Astrocyte (in vitro differentiated cells and primary cell): ENCODE measurements at regions not wholly inside any gene's neighbourhood (a gene's known extent, or its start where the extent isn't known, plus 50 kb on each side); places are given as distances from the start of the nearest gene placed in this dataset.

Experiments used
- DNase-seq: peaks from one replicate; pipeline ENCODE4 v3.0.0-alpha.2; 2010; ENCODE audit warnings: low read depth
- FAIRE-seq: peaks from 2 replicates; lab custom pipeline; 2011; peaks lifted over from hg19 to GRCh38; lab: Jason Lieb, UNC
- H2AFZ ChIP-seq: 2 replicates; pipeline ENCODE4 v1.6.0; 2012; ENCODE audit warnings: low read depth, low read length, inconsistent platforms
- H3K27ac ChIP-seq: 2 replicates; pipeline ENCODE4 v1.5.1; 2011; ENCODE audit warnings: low read depth, low read length, inconsistent platforms
- H3K27me3 ChIP-seq: 2 replicates; pipeline ENCODE4 v1.6.0; 2011; ENCODE audit warnings: low read length, inconsistent platforms; ENCODE audit not compliant: insufficient read depth
- H3K36me3 ChIP-seq: 2 replicates; pipeline ENCODE4 v1.5.1; 2011; ENCODE audit warnings: low read length, inconsistent platforms; ENCODE audit not compliant: insufficient read depth
- H3K4me1 ChIP-seq: 2 replicates; pipeline ENCODE4 v1.5.1; 2011; ENCODE audit warnings: low read length, inconsistent platforms; ENCODE audit not compliant: insufficient read depth
- H3K4me2 ChIP-seq: 2 replicates; pipeline ENCODE4 v1.6.0; 2012; ENCODE audit warnings: low read length, inconsistent platforms
- H3K4me3 ChIP-seq: 2 replicates; pipeline ENCODE4 v1.5.1; 2011; ENCODE audit warnings: low read depth, mild to moderate bottlenecking, low read length, inconsistent platforms; ENCODE audit not compliant: insufficient read depth
- H3K79me2 ChIP-seq: 2 replicates; pipeline ENCODE4 v1.6.0; 2012; ENCODE audit warnings: mild to moderate bottlenecking, low read length, inconsistent platforms; ENCODE audit not compliant: insufficient read depth
- H3K9ac ChIP-seq: 2 replicates; pipeline ENCODE4 v1.6.0; 2012; ENCODE audit warnings: mild to moderate bottlenecking, low read length, inconsistent platforms
- H3K9me3 ChIP-seq: 2 replicates; pipeline ENCODE4 v1.5.1; 2012; ENCODE audit warnings: low read depth, mild to moderate bottlenecking, low read length, inconsistent platforms; ENCODE audit not compliant: insufficient read depth
- H4K20me1 ChIP-seq: 2 replicates; pipeline ENCODE4 v1.6.0; 2012; ENCODE audit warnings: low read length, inconsistent platforms; ENCODE audit not compliant: insufficient read depth
- H3K27ac Mint-ChIP-seq: one replicate; pipeline ENCODE4 v1.8.0; 2021; ENCODE audit warnings: mild to moderate bottlenecking, mixed read lengths; ENCODE audit not compliant: unreplicated experiment
- H3K27me3 Mint-ChIP-seq: one replicate; pipeline ENCODE4 v1.8.0; 2021; ENCODE audit warnings: low read depth, mixed read lengths; ENCODE audit not compliant: unreplicated experiment
- H3K36me3 Mint-ChIP-seq: one replicate; pipeline ENCODE4 v1.8.0; 2021; ENCODE audit warnings: low read depth, mixed read lengths; ENCODE audit not compliant: unreplicated experiment
- H3K4me1 Mint-ChIP-seq: one replicate; pipeline ENCODE4 v1.8.0; 2021; ENCODE audit warnings: low read depth, mixed read lengths; ENCODE audit not compliant: unreplicated experiment
- H3K4me3 Mint-ChIP-seq: one replicate; pipeline ENCODE4 v1.8.0; 2021; ENCODE audit warnings: mild to moderate bottlenecking, moderate library complexity, mixed read lengths; ENCODE audit not compliant: unreplicated experiment
- H3K9me3 Mint-ChIP-seq: one replicate; pipeline ENCODE4 v1.8.0; 2021; ENCODE audit warnings: mild to moderate bottlenecking, mixed read lengths; ENCODE audit not compliant: unreplicated experiment
- CTCF ChIP-seq: IDR thresholded peaks from 2 replicates; pipeline ENCODE4 v1.5.1; 2011; ENCODE audit warnings: low read depth, mild to moderate bottlenecking, inconsistent platforms, low read length, moderate library complexity; ENCODE audit not compliant: insufficient read depth
- EZH2 ChIP-seq: IDR thresholded peaks from 2 replicates; pipeline ENCODE4 v1.6.1; 2012; ENCODE audit warnings: mild to moderate bottlenecking, low read length, inconsistent platforms; ENCODE audit not compliant: insufficient read depth

DNA sequence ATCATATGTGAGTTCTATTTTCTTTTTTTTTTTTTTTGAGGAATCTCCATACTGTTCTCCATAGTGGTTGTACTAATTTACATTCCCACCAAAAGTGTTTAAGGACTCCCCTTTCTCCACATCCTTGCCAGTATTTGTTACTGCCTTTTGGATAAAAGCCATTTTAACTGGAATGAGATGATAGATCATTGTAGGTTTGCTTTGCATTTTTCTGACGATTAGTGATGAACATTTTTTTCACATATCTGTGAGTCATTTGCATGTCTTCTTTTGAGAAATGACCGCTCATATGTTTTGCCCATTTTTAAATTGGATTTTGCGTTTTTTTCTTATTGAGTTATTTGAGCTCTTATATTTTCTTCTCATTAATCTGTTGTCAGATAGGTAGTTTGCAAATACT is 394.8 kb downstream of the LRFN5 start:
- H3K27ac ChIP-seq: no peak overlapping the region
- no peaks in the 10 kb centered on the region for H3K9me3 ChIP-seq
- H3K79me2 ChIP-seq: no peaks in the 10 kb centered on the region
- Mint-ChIP-seq H3K4me1 (peaks cover 12% of the 10 kb centered on the region), H3K27me3 (no peaks in the 10 kb centered on the region), H3K9me3 (no peaks in the 10 kb centered on the region), H3K36me3 (no peaks in the 10 kb centered on the region), H3K4me3 (no peak overlapping the region), H3K27ac (no peak overlapping the region)
- H3K36me3 ChIP-seq: no peaks in the 10 kb centered on the region
- H3K4me3 ChIP-seq: no peak overlapping the region
- H3K4me1 ChIP-seq: no peaks in the 10 kb centered on the region
- H3K4me2 ChIP-seq: no peak overlapping the region
- no peak overlapping the region for H3K9ac ChIP-seq
- FAIRE-seq (no peak), DNase-seq (peak; percentile 53)
- no peaks in the 10 kb centered on the region for H3K27me3 ChIP-seq
- TF ChIP-seq CTCF (no peak), EZH2 (no peak)
- no peaks in the 10 kb centered on the region for H4K20me1 ChIP-seq
- no peak overlapping the region for H2AFZ ChIP-seq

DNA sequence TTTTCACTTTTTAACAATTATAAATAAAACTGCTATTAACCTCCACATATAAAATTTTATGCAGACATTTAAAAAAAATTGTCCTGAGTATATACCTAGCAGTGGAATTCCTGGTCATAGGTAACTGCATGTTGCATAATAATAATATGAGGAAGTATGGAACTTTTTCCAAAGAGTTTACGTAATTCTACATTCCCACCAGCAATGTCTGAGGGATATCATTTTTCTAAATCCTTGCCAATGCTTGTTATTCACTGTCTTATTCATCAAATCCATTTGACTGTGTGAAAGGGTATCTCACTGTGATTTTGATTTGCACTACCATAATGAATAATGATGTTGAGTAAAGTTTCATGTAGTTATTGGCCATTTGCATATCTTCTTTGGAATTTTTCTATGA is 393.8 kb downstream of the LRFN5 start:
- no peaks in the 10 kb centered on the region for H3K9me3 ChIP-seq
- H3K36me3 ChIP-seq: no peaks in the 10 kb centered on the region
- H3K27ac ChIP-seq: no peak overlapping the region
- no peaks in the 10 kb centered on the region for H4K20me1 ChIP-seq
- DNase-seq (no peak), FAIRE-seq (peak; percentile 17)
- H3K4me2 ChIP-seq: no peak overlapping the region
- H3K9me3 Mint-ChIP-seq: no peaks in the 10 kb centered on the region
- H3K27ac Mint-ChIP-seq: no peak overlapping the region
- no peak for TF ChIP-seq EZH2
- no peak for TF ChIP-seq CTCF
- no peaks in the 10 kb centered on the region for H3K36me3 Mint-ChIP-seq
- no peaks in the 10 kb centered on the region for H3K79me2 ChIP-seq
- H3K9ac ChIP-seq: no peak overlapping the region
- no peak overlapping the region for H2AFZ ChIP-seq
- H3K4me3 ChIP-seq: no peak overlapping the region
- H3K4me1 Mint-ChIP-seq: peaks cover 12% of the 10 kb centered on the region
- H3K27me3 Mint-ChIP-seq: no peaks in the 10 kb centered on the region
- no peaks in the 10 kb centered on the region for H3K4me1 ChIP-seq
- H3K4me3 Mint-ChIP-seq: no peak overlapping the region
- no peaks in the 10 kb centered on the region for H3K27me3 ChIP-seq

- Histone ChIP-seq H2AFZ (no peak overlapping the region), H3K36me3 (no peaks in the 10 kb centered on the region), H3K4me2 (no peak overlapping the region), H3K9ac (no peak overlapping the region), H3K27me3 (no peaks in the 10 kb centered on the region), H3K9me3 (no peaks in the 10 kb centered on the region), H3K27ac (no peak overlapping the region), H4K20me1 (no peaks in the 10 kb centered on the region), H3K4me3 (no peak overlapping the region), H3K79me2 (no peaks in the 10 kb centered on the region), H3K4me1 (no peaks in the 10 kb centered on the region)
- Mint-ChIP-seq H3K36me3 (no peaks in the 10 kb centered on the region), H3K4me3 (no peak overlapping the region), H3K27me3 (no peaks in the 10 kb centered on the region), H3K4me1 (no peaks in the 10 kb centered on the region), H3K27ac (no peak overlapping the region), H3K9me3 (no peaks in the 10 kb centered on the region)
- TF ChIP-seq CTCF: no peak
- no peak for TF ChIP-seq EZH2
- FAIRE-seq: no peak
- no peak for DNase-seq
Measured at GRCh38 chr14:41993687-41994086, 387.0 kb downstream of the LRFN5 start.
